M059J (cell line): ENCODE measurements at regions not wholly inside any gene's neighbourhood (a gene's known extent, or its start where the extent isn't known, plus 50 kb on each side); places are given as distances from the start of the nearest gene placed in this dataset.
"Not testable (repeated sequence)": the region's sequence is repeated elsewhere in the genome, so short reads cannot be mapped to it uniquely, and the experiment has no call there.

Experiments used
- DNase-seq: peaks from one replicate; pipeline ENCODE4 v3.0.0-alpha.2; 2012; ENCODE audit warnings: low read depth

GRCh38 chr4:141851246-141851891 is 215.0 kb downstream of the IL15 start:
- peak; percentile 21 for DNase-seq

- DNase-seq, result peak; percentile 84
Observed at GRCh38 chr4:141853091-141853764, 216.8 kb downstream of the IL15 start.

DNA sequence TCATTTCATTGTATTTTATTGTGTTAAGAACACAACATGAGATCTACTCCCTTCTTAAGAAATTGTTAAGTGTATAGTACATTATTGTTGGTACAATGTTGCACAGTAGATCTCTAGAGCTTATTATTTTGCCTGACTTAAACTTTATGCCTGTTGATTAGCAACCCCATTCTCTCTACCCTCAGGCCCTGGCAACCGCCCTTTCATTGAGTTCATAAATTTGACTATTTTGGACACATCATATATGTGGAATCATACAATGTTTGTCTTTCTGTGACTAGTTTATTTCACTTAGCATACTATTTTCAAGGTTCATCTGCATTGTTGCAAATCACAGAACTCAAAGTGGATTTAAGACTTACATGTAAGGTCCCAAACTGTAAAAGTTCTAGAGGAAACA is 222.1 kb downstream of the IL15 start:
- no peak for DNase-seq

GRCh38 chr4:141860974-141861373 is 224.6 kb downstream of the IL15 start:
- peak; percentile 19 for DNase-seq

- DNase-seq, result no peak
Observed at GRCh38 chr4:141870152-141870551, 233.8 kb downstream of the IL15 start.

- DNase-seq, result peak; percentile 45
Observed at GRCh38 chr4:141871086-141871770, 234.8 kb downstream of the IL15 start.

- not testable (repeated sequence) for DNase-seq
Observed at GRCh38 chr4:141882650-141883049, 246.3 kb downstream of the IL15 start.

DNA sequence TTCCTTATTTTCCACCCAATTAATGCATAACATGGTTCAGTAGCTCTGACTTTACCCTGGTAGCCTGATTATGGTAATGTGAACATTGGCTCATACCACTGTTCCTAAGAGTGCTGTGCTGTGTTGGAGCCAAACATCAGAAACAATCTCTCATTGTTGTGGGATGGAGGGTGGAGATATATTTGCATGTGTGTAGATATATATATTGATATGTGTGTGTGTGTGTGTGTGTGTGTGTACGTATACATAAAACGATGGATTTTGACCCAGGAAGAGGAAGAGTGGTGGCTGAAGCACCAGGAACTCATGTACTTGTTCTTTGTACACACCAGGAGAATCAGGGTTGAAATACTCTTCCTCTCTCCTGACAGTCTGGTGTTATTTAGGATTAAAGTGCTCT is 247.7 kb downstream of the IL15 start:
- no peak for DNase-seq

- DNase-seq, result no peak
Observed at GRCh38 chr4:141885112-141885511, 248.7 kb downstream of the IL15 start.

- no peak for DNase-seq
Observed at GRCh38 chr4:141890279-141890678, 253.9 kb downstream of the IL15 start.

- no peak for DNase-seq
Observed at GRCh38 chr4:141891260-141892120, 255.1 kb downstream of the IL15 start.

DNA sequence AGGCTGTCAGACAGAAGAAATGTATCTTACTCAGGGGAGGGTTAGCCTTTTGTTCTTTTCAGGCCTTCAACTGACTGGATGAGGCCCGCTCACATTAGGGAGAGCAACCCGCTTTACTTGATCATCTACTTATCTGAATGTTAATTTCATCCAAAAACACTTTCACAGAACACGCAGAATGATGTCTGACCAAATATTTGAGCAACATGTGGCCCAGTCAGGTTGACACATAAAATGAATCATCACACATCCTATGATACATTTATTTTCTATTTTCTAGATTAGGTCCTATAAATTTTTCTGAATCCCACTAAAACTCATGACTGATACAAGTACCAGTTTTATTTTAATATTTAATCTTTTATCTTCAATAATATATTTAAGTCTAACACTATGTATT is 260.3 kb downstream of the IL15 start:
- peak; percentile 1 for DNase-seq

- no peak for DNase-seq
Observed at GRCh38 chr4:141898346-141898745, 262.0 kb downstream of the IL15 start.

DNA sequence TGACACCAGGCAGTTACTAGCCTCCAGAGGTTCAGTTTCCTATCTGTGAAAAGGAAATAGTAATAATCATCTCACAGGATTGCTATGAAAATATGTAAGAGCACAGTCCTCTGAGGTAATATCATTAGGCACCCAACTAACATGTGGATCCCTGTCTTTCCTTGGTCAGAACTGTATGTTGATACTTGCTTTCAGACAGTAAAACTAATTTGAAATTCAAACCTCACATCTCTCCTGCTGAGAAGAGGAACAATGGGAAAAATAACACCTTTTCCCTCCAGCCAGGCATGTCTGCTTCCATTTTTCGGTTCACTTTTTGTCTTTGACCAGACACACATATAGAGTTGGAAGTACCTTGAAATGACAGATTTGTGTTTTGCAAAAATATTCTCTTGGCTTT is 262.7 kb downstream of the IL15 start:
- no peak for DNase-seq

GRCh38 chr4:141899541-141899940 is 263.2 kb downstream of the IL15 start:
- peak; percentile 75 for DNase-seq

GRCh38 chr4:141900856-141901255 is 264.5 kb downstream of the IL15 start:
- peak; percentile 34 for DNase-seq

DNA sequence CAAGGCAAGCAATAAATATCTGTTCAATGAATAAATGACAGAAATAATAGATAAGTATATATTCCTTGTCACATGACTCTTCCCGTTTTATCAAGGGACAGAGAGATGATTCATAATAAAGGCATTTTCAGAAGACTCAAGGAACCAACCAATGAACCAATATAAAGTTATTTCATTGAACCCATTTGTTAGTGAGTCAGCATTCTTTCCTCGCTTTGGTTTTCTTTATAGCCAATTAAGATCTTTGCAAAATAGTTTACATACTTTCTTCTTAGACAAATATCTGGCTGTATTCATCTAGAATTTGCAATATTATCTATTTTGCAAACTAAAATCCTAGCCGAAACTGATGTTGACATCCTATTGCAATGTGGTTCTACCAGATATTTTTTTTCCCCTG is 269.4 kb downstream of the IL15 start:
- peak; percentile 80 for DNase-seq

DNA sequence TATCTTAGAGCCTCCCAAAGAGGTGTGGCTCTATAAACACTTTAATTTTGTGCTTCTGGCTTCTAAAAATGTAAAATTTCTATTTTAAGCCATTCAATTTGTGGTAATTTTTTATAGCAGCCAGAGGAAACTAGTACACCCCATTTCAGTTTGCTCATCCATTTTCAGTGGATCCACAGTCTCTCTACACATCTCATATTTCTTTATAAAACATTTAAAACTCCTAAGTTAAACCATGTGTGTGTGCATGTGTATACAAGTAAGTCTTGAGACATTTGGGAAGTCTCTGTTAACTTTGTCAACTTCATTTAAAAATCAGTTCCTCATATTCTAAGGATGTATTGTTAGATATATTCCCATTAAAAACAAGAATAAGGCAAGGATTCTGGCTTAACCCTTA is 273.2 kb downstream of the IL15 start:
- no peak for DNase-seq

DNA sequence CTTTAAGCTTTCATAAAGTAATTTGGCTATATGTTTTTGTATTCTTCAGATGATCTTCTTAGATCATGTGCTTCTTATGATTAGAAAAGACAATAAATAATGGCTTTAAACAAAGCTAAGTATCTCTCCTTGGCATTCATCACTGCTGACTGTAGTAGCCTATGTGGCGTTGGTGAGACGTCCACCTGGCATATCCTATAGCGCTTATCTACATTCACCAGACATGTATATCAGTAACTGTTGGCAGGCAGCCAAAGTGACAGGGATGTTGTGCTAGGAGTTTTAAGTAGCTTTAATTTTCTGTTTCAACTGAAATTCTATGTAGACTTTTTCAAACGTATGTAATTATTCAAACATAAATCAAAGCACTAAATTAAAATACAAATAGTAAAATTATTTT is 276.4 kb downstream of the IL15 start:
- no peak for DNase-seq

- peak; percentile 0 for DNase-seq
Observed at GRCh38 chr4:141913928-141914327, 277.5 kb downstream of the IL15 start.

DNA sequence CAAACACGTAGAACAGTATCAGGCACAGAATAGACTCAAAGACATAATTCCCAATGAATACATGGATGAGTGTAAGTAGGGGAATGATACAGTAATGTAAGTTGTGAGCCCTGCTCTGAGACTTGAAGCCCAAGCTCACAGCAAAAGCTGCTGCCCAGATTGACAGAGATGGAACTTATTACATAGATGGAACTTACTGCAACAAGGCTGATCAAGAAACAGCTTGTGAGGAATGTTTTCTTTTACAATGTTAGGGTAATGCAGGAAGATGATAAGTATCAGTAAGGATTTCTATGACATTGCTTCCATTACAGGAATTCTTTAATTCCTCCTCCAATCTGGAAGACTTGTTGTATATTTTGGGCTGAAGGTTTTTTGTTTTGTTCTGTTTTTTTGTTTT is 278.4 kb downstream of the IL15 start:
- no peak for DNase-seq

GRCh38 chr4:141919649-141920048 is 283.3 kb downstream of the IL15 start:
- DNase-seq, result no peak
